RCC 7860 (cell line): ENCODE measurements at regions not wholly inside any gene's neighbourhood (a gene's known extent, or its start where the extent isn't known, plus 50 kb on each side); places are given as distances from the start of the nearest gene placed in this dataset.

Source experiments
- DNase-seq: peaks from one replicate; pipeline ENCODE4 v3.0.0-alpha.2; 2015; ENCODE audit warnings: low spot score
- FAIRE-seq: peaks from 2 replicates; lab custom pipeline; 2012; peaks lifted over from hg19 to GRCh38; lab: Jason Lieb, UNC

DNA sequence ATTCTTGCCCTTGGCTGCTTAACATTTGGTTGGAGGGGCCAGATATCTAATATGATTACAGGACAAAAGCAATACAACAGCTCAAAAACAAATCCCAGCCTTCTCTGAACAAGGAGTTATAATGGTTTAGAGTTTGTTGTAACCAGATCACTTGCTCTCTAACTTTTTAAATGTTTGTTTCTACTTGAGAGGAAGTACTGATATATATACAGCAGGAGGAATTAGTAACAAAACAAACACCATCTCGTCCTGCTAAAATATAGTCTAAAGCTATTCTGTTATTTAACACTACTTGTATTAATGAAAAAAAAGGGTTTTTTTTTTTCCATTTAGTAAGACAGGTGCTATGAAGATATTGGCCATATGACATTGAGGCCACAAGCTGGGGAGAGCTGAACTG, 60.9 kb upstream of the TMEM17 start:
- FAIRE-seq = no peak
- DNase-seq = no peak

GRCh38 chr2:62565309-62565908, 59.4 kb upstream of the TMEM17 start:
- DNase-seq = no peak
- no peak for FAIRE-seq

DNA sequence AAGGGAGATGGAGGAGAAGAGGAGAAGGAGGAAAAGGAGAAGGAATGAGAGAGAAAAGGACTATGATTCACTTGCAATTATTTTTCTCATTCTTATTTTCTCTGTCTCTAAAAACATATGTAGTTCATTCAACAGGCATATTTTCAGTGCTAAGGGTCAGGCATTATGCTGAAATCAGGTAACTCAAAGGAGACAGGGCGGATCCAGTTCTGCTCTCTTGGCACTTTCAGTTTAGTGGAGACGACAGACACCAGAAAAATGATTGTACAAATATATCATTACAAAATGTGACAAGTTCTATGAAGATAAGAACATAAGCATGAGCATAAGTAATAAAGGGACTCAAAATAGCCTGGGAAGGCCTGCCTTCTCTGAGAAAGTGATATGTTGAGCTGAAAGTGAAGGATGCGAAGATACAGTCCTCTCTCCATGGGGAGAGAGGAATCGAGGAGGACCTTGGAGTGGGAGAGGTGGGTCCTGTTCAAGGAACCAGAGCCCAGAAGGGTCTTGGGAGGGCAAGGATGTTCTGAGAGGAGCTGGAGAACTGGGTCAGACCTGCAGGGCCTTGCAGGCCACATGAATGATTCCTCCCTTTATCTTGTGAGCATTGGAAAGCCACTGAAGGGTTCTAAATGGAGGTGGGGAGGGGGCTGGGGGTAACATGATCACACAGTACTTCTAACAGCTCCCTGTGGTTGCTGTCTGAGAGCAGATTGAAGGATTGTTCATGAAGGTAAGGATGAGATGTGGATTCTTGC, 58.6 kb upstream of the TMEM17 start:
- no peak for DNase-seq
- FAIRE-seq = no peak

DNA sequence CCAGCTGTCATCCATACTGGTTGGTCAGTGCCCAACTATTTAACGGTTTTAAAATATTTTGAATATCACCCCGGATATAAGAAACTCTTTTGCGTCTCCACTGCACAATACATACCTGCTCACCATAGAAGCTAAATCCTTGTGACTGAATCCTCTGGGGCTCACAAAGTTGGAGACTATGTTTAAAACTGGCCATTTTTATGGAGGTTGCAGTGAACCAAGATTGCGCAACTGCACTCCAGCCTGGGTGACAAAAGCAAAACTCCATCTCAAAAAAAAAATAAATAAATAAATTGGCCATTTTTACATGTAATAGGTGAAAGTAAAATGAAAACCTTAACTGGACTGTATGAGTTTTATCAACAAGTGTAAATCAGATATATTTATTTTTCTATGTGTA, 55.6 kb upstream of the TMEM17 start:
- FAIRE-seq = no peak
- no peak for DNase-seq

GRCh38 chr2:62559582-62559981, 53.6 kb upstream of the TMEM17 start:
- DNase-seq (no peak), FAIRE-seq (no peak)

- DNase-seq (no peak), FAIRE-seq (no peak)
Observed at GRCh38 chr2:62558743-62559142, 52.7 kb upstream of the TMEM17 start.

DNA sequence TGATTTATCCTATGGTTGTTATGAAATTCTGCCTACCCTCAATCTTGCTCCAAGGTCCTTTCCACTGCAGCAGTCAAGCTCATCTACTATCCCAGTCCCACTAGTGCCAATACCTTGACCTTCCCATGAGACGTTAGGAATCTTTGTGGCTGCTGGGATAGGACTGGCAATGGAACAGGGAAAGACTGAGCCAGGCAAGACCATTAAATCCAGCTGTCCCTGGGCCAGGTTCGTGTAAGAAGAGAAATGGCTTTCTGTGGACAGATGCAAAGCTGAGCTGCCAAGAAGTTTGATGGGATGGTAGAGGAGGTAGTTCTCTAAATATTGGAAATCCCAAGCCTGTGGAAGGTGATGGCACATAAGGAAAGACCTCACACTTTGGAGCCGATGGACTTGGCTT, 50.1 kb upstream of the TMEM17 start:
- FAIRE-seq = no peak
- DNase-seq = no peak
